OCI-LY7 (cell line): ENCODE measurements at regions not wholly inside any gene's neighbourhood (a gene's known extent, or its start where the extent isn't known, plus 50 kb on each side); places are given as distances from the start of the nearest gene placed in this dataset.

Source experiments
- CTCF ChIP-seq: fragments of 200-600 bp; sonication (generic); conservative IDR thresholded peaks from 2 replicates; pipeline ENCODE4 v1.5.1; 2014; ENCODE audit warnings: mild to moderate bottlenecking, antibody characterized with exemption, low read length, moderate library complexity, mixed read lengths
- EZH2phosphoT487 ChIP-seq: fragments of 200-600 bp; sonication (generic); IDR thresholded peaks from 2 replicates; pipeline ENCODE4 v1.6.1; 2018; ENCODE audit warnings: low read depth, borderline replicate concordance, mild to moderate bottlenecking, mixed run types, antibody characterized with exemption, low read length, moderate library complexity, mixed read lengths

GRCh38 chr3:55169161-55169560, 241.3 kb upstream of the LRTM1 start:
- TF ChIP-seq CTCF (no peak), EZH2phosphoT487 (no peak)
